ENCODE measurements at regions not wholly inside any gene's neighbourhood (a gene's known extent, or its start where the extent isn't known, plus 50 kb on each side); places are given as distances from the start of the nearest gene placed in this dataset.
"Not testable (repeated sequence)": the region's sequence is repeated elsewhere in the genome, so short reads cannot be mapped to it uniquely, and the experiment has no call there.

DNA sequence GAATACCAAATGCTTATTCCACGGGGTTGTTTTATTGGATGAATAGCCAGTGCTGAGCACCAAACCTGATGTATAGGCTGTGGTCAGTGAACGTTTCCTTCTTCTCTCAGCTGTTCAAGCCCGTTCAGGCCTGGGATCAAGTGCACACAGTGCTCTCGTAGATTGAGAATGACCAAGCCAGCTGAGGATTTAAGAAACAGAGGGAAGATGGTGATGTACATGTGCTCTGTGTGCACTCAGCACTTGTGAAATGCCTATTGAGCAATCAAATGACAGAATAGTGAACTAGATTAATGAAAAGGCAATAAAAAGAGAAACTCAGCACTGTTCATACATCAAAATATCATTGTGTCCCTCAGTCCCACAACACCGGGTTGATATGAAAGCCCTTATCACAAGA is 302.5 kb downstream of the BMPER start:
- Mint-ChIP-seq H3K9me3 (peaks cover 10% of the 10 kb centered on the region), H3K27me3 (no peaks in the 10 kb centered on the region), H3K4me3 (no peak overlapping the region), H3K36me3 (no peaks in the 10 kb centered on the region), H3K27ac (no peak overlapping the region), H3K4me1 (no peaks in the 10 kb centered on the region)
- DNase-seq: no peak
- CTCF ChIA-PET: no interaction called here

DNA sequence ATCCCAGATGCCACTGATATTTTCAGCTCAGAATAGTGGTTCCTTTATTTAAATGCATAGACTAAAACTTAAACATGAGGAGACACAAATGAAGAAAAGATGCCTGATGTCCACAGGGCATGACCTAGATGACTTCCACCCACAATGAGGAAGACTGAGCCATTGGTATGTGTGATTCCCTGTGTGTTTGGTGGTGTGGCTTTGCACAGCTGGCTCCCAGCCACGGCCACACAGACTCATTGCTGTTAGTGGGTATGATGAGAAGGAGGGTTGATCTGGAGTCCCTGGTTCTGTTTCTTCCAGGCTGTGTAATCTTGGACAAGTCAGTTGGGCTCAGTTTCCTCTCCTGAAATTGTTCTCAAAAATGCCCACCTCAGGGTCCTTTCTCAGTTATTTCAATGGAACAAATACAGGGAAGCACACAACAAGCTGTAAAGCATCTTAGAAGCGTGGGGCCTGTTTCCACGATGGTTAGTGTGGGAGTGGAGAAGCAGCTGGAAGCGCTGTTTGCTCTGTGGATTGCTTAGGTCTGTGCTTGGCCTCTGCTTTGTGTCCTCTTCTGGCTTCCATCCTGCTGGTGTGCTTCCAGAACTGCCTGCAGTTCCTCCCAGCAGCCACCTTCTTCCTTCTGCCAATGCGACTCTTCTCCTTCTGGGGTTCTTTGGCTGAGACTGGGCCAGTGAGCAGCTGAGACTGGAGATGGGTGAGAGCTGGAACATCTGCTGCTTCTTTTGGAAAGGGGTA is 303.7 kb downstream of the BMPER start:
- CTCF ChIA-PET: no interaction called here
- Mint-ChIP-seq H3K4me1 (no peaks in the 10 kb centered on the region), H3K9me3 (peaks cover 10% of the 10 kb centered on the region), H3K4me3 (no peak overlapping the region), H3K27me3 (no peaks in the 10 kb centered on the region), H3K36me3 (no peaks in the 10 kb centered on the region), H3K27ac (no peak overlapping the region)
- no peak for DNase-seq

DNA sequence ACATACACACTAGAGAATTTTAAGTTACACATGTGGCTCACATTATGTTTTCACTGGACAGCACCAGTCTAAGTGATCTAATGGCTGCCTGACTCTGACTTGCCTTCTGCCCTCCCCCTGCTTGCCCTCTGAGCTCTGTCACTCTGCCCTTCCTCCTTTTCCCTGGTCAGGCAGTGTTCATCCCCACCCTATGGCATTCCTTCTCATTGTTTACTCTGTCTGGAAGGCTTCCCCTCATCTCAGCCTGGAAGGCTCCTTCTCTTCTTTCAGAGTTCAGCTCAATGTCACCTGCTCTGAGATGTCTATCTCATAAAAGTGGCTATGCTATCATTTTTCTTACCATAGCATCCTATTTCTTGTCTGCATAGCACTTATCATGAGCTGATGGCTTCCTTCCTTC is 305.7 kb downstream of the BMPER start:
- Mint-ChIP-seq H3K4me3 (no peak overlapping the region), H3K27ac (no peak overlapping the region), H3K9me3 (peaks cover 12% of the 10 kb centered on the region), H3K27me3 (no peaks in the 10 kb centered on the region), H3K4me1 (no peaks in the 10 kb centered on the region), H3K36me3 (no peaks in the 10 kb centered on the region)
- no peak for DNase-seq
- CTCF ChIA-PET: no interaction called here

DNA sequence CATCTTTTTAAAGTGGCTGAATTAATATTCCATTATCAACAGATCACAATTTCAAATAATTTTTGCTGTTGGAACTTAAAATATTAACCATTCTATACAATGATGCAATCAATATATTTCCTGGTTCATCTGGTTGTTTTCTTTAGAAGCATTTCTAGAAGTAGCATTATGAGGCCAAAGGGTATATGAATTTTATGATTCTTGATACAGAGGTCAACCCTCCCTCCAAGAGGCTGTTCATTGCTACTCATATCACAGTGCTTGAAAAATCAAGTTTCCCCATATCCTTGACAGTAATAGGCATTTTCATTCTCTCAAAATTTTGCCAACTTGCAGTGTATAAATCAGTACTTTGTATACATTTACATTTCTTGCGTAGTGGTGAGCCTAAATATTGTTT is 312.6 kb downstream of the BMPER start:
- H3K4me3 Mint-ChIP-seq: no peak overlapping the region
- no peaks in the 10 kb centered on the region for H3K4me1 Mint-ChIP-seq
- CTCF ChIA-PET: no interaction called here
- no peak for DNase-seq
- no peaks in the 10 kb centered on the region for H3K36me3 Mint-ChIP-seq
- peaks cover 2% of the 10 kb centered on the region for H3K9me3 Mint-ChIP-seq
- H3K27me3 Mint-ChIP-seq: no peaks in the 10 kb centered on the region
- no peak overlapping the region for H3K27ac Mint-ChIP-seq

DNA sequence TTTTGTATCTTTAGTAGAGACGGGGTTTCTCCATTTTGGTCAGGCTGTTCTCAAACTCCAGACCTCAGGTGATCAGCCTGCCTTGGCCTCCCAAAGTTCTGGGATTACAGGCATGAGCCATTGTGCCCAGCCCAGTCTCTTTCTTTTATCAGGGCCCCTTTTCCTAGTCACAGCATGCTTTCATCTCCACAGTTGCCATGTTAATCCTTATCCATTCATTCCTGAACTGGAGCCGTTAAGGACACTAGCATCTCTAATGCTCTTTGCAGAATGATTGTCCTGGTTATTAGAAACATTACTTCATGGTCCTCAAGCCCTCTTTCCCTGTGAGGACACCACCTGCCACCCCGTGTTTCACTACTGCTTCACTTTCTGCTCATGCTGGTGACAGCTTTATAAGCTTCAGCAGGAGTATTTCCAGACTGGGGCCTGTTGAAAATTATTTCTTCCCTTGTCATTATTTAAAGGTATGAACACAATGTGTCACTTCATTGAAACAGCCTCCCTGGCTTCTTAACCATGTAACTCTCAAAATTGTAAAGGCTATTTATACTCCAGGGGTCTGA is 313.9 kb downstream of the BMPER start:
- DNase-seq: no peak
- Mint-ChIP-seq H3K36me3 (no peaks in the 10 kb centered on the region), H3K4me3 (no peak overlapping the region), H3K27ac (no peak overlapping the region), H3K9me3 (peaks cover 2% of the 10 kb centered on the region), H3K27me3 (no peaks in the 10 kb centered on the region), H3K4me1 (no peaks in the 10 kb centered on the region)
- CTCF ChIA-PET: no interaction called here

DNA sequence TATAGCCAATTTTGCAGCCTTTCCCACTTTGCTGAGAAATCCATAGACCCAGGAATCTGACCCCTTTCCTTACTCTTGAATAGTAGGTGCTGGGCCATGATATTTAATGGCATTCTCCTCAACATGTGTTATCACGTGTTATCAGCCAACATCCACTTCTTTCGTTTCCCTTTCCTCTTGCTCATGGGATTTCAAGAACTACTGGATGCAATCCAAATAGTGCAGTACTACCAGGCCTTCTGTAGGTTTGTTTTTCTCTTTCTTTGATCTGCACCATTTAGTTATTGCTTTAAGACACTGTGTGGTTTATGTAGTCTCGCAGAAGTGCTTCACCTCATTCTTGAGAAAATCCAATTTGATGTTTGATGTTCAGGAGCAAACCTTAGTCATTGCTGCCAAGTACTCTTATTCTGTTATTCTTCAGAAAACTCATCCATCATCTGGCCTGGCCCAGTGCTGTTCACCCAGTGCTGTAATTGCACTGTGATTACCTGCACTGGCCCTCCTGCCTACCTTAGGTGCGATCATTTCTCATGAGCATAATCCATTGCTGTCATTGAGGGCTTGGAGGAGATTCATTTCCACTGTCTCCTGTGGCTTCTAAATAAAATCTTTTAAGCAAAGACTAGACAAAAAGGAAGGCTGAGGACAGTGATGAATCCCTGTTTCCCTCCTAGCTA is 315.3 kb downstream of the BMPER start:
- H3K9me3 Mint-ChIP-seq: peaks cover under 1% of the 10 kb centered on the region
- no peaks in the 10 kb centered on the region for H3K27me3 Mint-ChIP-seq
- no peak for DNase-seq
- no peaks in the 10 kb centered on the region for H3K4me1 Mint-ChIP-seq
- H3K27ac Mint-ChIP-seq: no peak overlapping the region
- no peaks in the 10 kb centered on the region for H3K36me3 Mint-ChIP-seq
- CTCF ChIA-PET: no interaction called here
- no peak overlapping the region for H3K4me3 Mint-ChIP-seq

DNA sequence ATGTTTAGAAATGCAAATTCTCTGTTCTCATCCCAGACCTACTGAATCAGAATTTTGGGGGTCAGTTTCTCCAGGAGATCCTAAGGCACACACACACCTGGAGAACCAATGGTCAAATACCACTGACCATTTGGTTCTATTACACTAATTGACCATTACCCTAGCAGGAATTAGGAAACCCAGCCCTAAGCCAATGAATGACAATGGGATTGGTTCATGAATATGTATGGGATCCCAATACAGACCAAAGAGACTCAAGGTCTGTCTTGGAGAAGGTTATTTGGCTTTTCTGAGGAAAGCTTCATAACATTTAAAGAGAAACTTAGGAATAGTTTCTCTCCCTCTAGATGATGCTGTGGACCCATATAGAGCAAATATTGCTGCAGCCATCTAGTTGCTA is 317.0 kb downstream of the BMPER start:
- CTCF ChIA-PET: no interaction called here
- H3K36me3 Mint-ChIP-seq: no peaks in the 10 kb centered on the region

DNA sequence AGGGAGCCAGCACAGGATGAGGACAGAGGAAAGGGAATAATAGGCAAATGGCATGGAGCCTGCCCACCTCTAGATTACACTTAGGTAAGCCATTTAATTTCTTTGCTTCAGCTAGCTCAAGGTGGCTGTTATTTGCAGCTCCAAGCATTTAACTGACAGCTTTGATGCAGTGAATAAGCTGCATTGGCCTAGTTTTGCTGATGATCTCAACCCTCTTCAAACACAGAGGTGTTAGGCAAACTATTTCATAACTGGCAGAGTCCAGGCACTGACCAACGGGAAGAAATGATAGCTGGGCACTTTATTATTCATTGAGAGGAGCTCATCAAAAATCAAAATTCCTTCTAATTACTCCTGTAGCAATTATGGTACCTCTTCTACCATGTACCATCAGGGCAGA is 317.4 kb downstream of the BMPER start:
- no peak for DNase-seq
- no peaks in the 10 kb centered on the region for H3K4me1 Mint-ChIP-seq
- no peak overlapping the region for H3K4me3 Mint-ChIP-seq
- CTCF ChIA-PET: no interaction called here
- no peak overlapping the region for H3K27ac Mint-ChIP-seq
- no peaks in the 10 kb centered on the region for H3K27me3 Mint-ChIP-seq
- H3K36me3 Mint-ChIP-seq: no peaks in the 10 kb centered on the region
- no peaks in the 10 kb centered on the region for H3K9me3 Mint-ChIP-seq

More for the DNA sequence above, 317.0 kb downstream of the BMPER start:
- DNase-seq: no peak
- Mint-ChIP-seq H3K27me3 (no peaks in the 10 kb centered on the region), H3K9me3 (no peaks in the 10 kb centered on the region), H3K27ac (no peak overlapping the region), H3K4me3 (no peak overlapping the region), H3K4me1 (no peaks in the 10 kb centered on the region)

DNA sequence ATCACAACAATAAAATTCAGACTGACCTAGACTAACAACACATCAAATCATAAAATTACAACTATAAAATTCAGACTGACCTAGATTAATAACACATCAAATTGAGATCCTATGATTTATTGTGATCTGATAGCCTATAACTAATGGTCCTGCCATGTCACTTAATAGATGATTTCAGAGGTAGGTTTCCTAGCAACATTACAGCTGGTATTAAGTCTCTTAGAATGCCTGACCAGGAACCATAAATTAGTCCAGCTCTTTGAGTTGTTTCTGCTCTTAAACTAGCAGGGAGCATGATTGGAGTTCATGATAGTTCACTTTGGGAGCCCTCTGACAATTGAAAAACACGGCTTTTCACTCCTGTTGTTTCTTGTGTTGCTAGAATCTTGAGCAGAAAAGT is 318.9 kb downstream of the BMPER start:
- H3K27ac Mint-ChIP-seq: no peak overlapping the region
- H3K4me1 Mint-ChIP-seq: no peaks in the 10 kb centered on the region
- H3K4me3 Mint-ChIP-seq: no peak overlapping the region
- CTCF ChIA-PET: no interaction called here
- DNase-seq: no peak
- H3K9me3 Mint-ChIP-seq: no peaks in the 10 kb centered on the region
- H3K27me3 Mint-ChIP-seq: no peaks in the 10 kb centered on the region
- H3K36me3 Mint-ChIP-seq: no peaks in the 10 kb centered on the region

DNA sequence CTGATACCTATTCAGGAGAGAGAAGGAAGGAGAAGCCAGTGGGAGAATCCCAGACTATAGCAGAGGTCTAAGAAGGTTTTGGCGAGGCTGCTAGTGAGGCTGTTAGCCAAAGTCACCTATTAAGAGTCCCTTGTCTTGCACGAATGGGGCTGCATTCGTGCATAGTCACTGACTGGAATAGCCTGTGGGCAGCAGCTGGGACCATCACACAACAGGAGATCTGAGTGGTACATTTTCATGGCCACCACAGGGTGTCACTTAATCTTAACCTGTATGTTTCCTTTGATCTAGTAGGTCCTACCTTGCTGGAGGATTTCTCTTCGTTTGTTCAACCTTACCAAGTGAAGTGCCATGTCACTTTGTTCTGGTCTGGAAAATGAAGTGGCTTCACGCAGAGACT is 319.9 kb downstream of the BMPER start:
- Mint-ChIP-seq H3K4me1 (no peaks in the 10 kb centered on the region), H3K4me3 (no peak overlapping the region), H3K36me3 (no peaks in the 10 kb centered on the region), H3K9me3 (no peaks in the 10 kb centered on the region), H3K27me3 (no peaks in the 10 kb centered on the region), H3K27ac (no peak overlapping the region)
- DNase-seq: no peak
- CTCF ChIA-PET: no interaction called here

DNA sequence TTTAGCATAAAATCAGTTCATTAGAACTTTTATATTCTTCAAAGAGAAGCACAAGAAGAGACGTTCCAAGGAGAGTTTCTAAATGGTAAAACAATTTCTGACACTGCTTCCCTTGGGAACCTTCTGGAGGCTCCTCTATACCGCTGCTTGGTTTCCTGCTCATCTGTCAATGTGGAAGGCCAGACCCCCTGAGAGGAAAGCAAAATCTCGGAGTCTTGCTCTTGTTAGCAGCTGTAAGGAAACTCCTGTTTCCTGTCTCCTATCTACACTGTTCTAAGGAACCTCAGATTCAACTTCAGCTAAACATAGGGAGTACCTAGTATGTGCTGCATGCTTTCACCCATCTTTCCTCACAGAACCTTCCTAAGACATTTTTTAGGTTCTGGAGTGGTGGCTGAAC is 322.2 kb downstream of the BMPER start:
- Mint-ChIP-seq H3K36me3 (no peaks in the 10 kb centered on the region), H3K9me3 (peaks cover 4% of the 10 kb centered on the region), H3K27me3 (no peaks in the 10 kb centered on the region), H3K4me3 (no peak overlapping the region), H3K4me1 (no peaks in the 10 kb centered on the region), H3K27ac (no peak overlapping the region)
- CTCF ChIA-PET: no interaction called here
- no peak for DNase-seq

DNA sequence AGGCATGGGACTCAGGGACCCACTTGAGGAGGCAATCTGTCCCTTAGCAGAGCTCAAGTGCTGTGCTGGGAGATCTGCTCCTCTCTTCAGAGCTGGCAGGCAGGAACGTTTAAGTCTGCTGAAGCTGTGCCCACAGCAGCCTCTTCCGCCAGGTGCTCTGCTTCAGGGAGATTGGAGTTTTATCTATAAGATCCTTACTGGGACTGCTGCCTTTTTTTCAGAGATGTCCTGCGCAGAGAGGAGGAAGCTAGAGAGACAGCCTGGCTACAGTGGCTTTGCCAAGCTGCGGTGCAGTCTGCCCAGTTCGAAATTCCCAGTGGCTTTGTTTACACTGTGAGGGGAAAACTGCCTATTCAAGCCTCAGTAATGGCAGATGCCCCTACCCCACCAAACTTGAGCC is 329.8 kb downstream of the BMPER start:
- H3K4me3 Mint-ChIP-seq, H3K4me1 Mint-ChIP-seq, DNase-seq, H3K27me3 Mint-ChIP-seq, H3K9me3 Mint-ChIP-seq, H3K36me3 Mint-ChIP-seq, H3K27ac Mint-ChIP-seq, CTCF ChIA-PET: not testable (repeated sequence)

DNA sequence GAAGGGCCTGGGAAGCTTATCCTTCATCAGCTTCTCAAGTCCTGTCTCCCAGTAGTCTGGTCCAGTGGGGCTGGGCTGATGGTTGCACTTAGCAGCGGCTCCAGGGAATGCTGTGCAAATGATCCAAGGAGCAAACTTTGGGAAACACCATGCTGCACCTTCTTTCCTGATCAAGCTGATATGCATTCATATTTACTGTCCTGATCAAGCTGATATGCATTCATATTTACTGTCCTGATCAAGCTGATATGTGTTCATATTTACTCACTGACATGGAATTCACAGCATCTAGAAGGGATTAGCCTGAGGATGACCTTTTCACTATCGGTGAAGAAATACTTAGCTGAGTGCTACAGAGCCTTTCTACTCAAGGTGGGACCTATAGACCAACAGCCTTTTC is 330.7 kb downstream of the BMPER start:
- H3K9me3 Mint-ChIP-seq: peaks cover 5% of the 10 kb centered on the region
- no peaks in the 10 kb centered on the region for H3K27me3 Mint-ChIP-seq
- no peaks in the 10 kb centered on the region for H3K36me3 Mint-ChIP-seq
- no peak overlapping the region for H3K4me3 Mint-ChIP-seq
- no peaks in the 10 kb centered on the region for H3K4me1 Mint-ChIP-seq
- CTCF ChIA-PET: no interaction called here
- H3K27ac Mint-ChIP-seq: no peak overlapping the region
- no peak for DNase-seq

DNA sequence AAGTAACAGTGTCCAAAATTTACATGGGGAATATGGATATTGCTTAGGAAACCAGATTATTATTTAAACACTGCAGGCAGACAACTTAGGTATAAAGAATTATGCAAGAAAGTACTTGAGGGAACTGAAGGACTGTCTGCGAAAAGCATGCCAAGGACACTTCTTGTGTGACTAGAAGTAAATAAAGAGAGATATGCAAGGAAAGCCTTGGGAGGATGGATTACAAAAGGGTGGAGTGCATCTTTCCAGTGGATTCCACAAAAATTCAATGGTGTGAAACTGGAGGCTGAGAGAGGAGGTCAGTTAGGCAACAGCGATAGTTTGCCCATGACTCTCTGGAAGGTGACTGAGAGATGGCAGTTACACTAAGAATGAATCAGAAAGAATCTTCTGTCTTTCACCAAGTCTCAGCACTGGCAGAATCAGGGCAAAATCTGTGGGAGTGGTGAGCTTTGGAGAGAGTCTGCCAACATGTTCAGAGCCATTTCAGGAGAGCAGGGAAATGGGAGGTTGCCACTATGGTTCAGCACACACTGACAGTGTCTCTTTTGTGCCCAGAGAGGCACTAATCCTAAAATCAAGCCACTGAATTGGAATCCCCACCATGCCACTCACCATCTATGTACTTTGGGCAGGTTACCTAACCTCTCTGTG is 331.6 kb downstream of the BMPER start:
- Mint-ChIP-seq H3K36me3 (no peaks in the 10 kb centered on the region), H3K4me3 (no peak overlapping the region), H3K27me3 (no peaks in the 10 kb centered on the region), H3K9me3 (peaks cover 5% of the 10 kb centered on the region), H3K4me1 (no peaks in the 10 kb centered on the region), H3K27ac (no peak overlapping the region)
- CTCF ChIA-PET: no interaction called here
- DNase-seq: no peak

DNA sequence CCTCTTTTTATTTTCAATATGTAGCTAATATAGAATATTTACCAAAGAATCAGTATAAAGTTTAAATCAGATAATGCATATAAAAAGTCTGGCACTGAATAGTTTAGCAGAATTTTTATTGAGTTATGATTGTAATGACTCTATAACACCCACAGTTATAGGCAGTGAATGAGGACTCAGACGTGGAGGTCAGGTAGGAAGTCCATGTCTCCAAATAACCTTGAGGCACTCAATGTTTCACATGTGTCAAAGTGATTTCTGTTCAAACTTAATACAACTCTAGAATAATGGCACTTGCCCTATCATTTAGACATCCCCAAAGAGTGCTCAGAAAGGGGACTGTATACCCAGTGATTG is 332.1 kb downstream of the BMPER start:
- Mint-ChIP-seq H3K27ac (no peak overlapping the region), H3K36me3 (no peaks in the 10 kb centered on the region), H3K27me3 (no peaks in the 10 kb centered on the region), H3K4me1 (no peaks in the 10 kb centered on the region), H3K9me3 (peaks cover 1% of the 10 kb centered on the region), H3K4me3 (no peak overlapping the region)
- CTCF ChIA-PET: no interaction called here
- no peak for DNase-seq
